Upper lobe of left lung (tissue), 4 donors: ENCODE measurements at regions not wholly inside any gene's neighbourhood (a gene's known extent, or its start where the extent isn't known, plus 50 kb on each side); places are given as distances from the start of the nearest gene placed in this dataset.

ENCODE experiments used
- EP300 ChIP-seq, 4 donors: sonication (generic); formaldehyde crosslinking; IDR thresholded peaks; one replicate each; pipeline ENCODE4 v1.5.1; 2017; ENCODE audit warnings: antibody characterized with exemption in 4 of 4, control low read depth in 2 of 4
- POLR2A ChIP-seq, 4 donors: fragments of 450-650 bp; IDR thresholded peaks; one replicate each; pipeline ENCODE4 v1.5.1; 2016 to 2017; ENCODE audit warnings: antibody characterized with exemption in 4 of 4, mild to moderate bottlenecking in 2 of 4
- POLR2AphosphoS5 ChIP-seq, 2 donors: sonication (generic); formaldehyde crosslinking; IDR thresholded peaks; one replicate each; pipeline ENCODE4 v1.5.1; 2017; ENCODE audit warnings: antibody characterized with exemption in 2 of 2
- TF ChIP-seq, protein P1 (sequence below), 6 experiments: fragments of 450-650 bp in 4 of 6; fragments of 200-600 bp in 2 of 6; sonication (generic) in 2 of 6; IDR thresholded peaks; one replicate each; pipeline ENCODE4 v1.5.1; 2016 to 2019; ENCODE audit warnings: antibody characterized with exemption in 6 of 6

DNA sequence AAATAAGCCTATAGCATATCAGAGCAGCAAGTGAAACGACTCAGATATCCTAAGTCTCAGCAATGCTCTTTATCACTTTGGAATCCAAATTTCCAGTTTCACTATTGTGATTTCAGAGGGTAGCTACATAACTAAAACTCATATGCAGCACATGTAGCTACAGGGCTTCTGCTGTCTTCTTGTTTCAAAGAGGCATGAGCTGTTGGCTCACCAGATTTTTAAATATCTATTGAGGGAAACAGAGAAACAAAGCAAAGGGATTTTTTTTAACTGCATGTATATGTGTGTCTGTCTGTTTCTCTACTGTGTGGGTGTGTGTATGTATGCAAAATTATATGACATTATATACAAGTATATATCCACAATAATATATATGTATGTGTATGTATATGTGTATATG is 258.4 kb downstream of the HDGFL1 start:
- TF ChIP-seq, protein P1, sequence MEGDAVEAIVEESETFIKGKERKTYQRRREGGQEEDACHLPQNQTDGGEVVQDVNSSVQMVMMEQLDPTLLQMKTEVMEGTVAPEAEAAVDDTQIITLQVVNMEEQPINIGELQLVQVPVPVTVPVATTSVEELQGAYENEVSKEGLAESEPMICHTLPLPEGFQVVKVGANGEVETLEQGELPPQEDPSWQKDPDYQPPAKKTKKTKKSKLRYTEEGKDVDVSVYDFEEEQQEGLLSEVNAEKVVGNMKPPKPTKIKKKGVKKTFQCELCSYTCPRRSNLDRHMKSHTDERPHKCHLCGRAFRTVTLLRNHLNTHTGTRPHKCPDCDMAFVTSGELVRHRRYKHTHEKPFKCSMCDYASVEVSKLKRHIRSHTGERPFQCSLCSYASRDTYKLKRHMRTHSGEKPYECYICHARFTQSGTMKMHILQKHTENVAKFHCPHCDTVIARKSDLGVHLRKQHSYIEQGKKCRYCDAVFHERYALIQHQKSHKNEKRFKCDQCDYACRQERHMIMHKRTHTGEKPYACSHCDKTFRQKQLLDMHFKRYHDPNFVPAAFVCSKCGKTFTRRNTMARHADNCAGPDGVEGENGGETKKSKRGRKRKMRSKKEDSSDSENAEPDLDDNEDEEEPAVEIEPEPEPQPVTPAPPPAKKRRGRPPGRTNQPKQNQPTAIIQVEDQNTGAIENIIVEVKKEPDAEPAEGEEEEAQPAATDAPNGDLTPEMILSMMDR (IDR thresholded peaks at IDR 0.05) = no peak
- TF ChIP-seq POLR2AphosphoS5 (IDR thresholded peaks at IDR 0.05) (no peak), POLR2A (IDR thresholded peaks at IDR 0.05) (no peak), EP300 (IDR thresholded peaks at IDR 0.05) (no peak)
